BJ (cell line): ENCODE measurements at regions not wholly inside any gene's neighbourhood (a gene's known extent, or its start where the extent isn't known, plus 50 kb on each side); places are given as distances from the start of the nearest gene placed in this dataset.
"Not testable (repeated sequence)": the region's sequence is repeated elsewhere in the genome, so short reads cannot be mapped to it uniquely, and the experiment has no call there.

Source experiments
- CTCF ChIA-PET: fragments of 350-600 bp; formaldehyde crosslinking; extraction: SDS; loops from one replicate; lab custom pipeline; 2021; ENCODE audit warnings: antibody characterized with exemption, inconsistent platforms; lab: Yijun Ruan, JAX
- POLR2A ChIA-PET: fragments of 300-600 bp; sonication (Branson Sonifier 250); formaldehyde crosslinking; extraction: SDS; loops from one replicate; lab custom pipeline; 2021; ENCODE audit warnings: antibody characterized with exemption; lab: Charles Lee
- DNase-seq: peaks from one replicate; pipeline ENCODE4 v3.0.0-alpha.2; 2011; ENCODE audit warnings: low read depth
- H3K27me3 ChIP-seq: 2 replicates; pipeline ENCODE4 v1.6.0; 2011; ENCODE audit warnings: low read length; ENCODE audit not compliant: control insufficient read depth, insufficient read depth
- H3K36me3 ChIP-seq: 2 replicates; pipeline ENCODE4 v1.5.1; 2011; ENCODE audit warnings: low read length; ENCODE audit not compliant: control insufficient read depth, insufficient read depth
- H3K4me3 ChIP-seq: 2 replicates; pipeline ENCODE4 v1.5.1; 2011; ENCODE audit warnings: low read depth, mild to moderate bottlenecking, control low read depth, low read length
- TF ChIP-seq, protein P1 (sequence below): IDR thresholded peaks from 2 replicates; pipeline ENCODE4 v1.5.1; 2011; ENCODE audit warnings: low read depth, mild to moderate bottlenecking, control low read depth, inconsistent platforms, low read length, moderate library complexity; ENCODE audit not compliant: insufficient read depth

DNA sequence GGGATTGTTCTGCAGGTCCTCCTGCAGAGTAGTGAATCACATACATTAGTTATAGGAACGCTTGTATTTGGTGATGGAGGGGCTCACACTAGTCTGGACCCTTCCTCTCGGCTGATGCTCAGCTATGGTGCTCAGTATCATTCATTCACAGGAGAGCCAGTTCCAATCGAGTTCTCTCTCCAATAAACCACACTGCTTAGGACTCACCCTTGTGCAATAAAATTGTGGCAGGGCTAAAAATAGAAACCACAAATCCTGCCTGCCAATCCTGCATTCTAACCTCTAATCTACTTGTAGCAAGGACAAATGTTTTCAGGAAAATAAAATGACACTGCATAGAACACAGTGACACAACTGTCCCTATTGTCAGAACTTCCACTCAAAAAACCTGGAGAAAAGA lies 138.4 kb upstream of the TBL1XR1 start:
- no peaks in the 10 kb centered on the region for H3K27me3 ChIP-seq
- TF ChIP-seq, protein P1, sequence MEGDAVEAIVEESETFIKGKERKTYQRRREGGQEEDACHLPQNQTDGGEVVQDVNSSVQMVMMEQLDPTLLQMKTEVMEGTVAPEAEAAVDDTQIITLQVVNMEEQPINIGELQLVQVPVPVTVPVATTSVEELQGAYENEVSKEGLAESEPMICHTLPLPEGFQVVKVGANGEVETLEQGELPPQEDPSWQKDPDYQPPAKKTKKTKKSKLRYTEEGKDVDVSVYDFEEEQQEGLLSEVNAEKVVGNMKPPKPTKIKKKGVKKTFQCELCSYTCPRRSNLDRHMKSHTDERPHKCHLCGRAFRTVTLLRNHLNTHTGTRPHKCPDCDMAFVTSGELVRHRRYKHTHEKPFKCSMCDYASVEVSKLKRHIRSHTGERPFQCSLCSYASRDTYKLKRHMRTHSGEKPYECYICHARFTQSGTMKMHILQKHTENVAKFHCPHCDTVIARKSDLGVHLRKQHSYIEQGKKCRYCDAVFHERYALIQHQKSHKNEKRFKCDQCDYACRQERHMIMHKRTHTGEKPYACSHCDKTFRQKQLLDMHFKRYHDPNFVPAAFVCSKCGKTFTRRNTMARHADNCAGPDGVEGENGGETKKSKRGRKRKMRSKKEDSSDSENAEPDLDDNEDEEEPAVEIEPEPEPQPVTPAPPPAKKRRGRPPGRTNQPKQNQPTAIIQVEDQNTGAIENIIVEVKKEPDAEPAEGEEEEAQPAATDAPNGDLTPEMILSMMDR = no peak
- DNase-seq = no peak
- H3K36me3 ChIP-seq = no peaks in the 10 kb centered on the region
- no peak overlapping the region for H3K4me3 ChIP-seq
- ChIA-PET CTCF (no interaction called here), POLR2A (no interaction called here)

DNA sequence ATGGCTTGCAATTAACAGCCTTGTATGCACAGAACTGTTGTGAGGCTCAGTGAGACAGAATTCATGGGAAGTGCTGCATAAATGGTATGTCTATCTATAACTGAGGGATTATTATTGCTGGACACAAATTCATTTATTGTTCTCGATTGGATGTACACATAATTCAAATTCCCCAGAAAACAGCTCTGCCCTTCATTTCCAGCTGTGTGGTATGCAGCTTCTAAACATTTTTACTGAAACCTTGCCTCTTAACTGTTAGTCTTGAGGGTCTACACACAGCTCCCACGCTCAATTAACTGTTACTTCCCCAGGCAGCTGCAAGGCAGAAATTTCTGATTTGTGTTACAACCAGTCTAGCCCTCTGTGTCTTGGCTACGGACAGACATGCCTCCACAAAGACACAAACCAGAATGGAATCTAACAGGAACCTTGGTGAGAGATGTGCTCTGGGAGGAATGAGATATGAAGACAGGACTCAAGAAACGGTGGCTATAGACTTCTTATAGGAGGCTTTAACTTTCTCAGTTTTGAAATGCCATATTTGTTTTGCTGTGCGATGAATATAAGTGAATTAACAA lies 139.7 kb upstream of the TBL1XR1 start:
- CTCF ChIA-PET = interaction anchor here (1.2 kb wide), 1 partner anchor 23 kb away, joined by 3 read pairs; no protein-coding TSS in a partner anchor
- DNase-seq = no peak

DNA sequence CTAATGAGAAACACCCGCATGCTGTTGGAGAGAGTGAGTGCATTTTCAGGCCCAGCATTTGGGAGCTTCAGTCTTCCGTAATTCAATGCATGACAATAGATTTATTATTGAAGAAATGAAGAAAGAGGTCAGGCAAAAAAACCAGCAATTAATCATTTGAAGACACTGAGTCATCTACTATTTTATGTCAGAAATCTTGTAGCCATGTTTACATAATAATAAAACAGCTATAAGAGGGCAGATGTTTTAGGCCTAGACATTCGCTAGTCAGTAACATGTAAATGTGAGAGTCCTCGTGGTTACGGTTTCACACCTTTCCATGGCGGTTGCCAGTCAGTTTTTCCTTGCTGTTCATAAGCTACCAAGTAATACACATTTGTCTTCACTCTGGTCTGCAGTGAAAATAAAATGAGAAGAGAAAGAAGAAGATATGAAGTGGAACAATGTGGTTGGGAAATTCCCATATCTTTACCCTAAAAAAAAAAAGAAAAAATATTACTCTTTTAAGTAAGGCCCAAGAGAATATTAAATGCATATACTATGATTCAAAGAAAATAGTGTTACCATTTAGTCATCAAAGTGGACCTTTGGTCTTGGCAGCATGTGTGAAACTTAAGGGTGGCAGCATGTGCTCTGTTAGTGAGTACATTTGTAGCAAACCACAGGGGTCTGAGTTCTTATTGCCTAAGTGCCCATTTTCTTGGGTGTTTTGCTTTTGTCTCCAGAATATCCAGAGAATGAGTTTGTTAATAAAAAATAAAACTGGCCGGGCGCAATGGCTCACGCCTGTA lies 140.5 kb upstream of the TBL1XR1 start:
- H3K4me3 ChIP-seq = no peak overlapping the region
- DNase-seq = no peak
- CTCF ChIA-PET = interaction anchor here (1.2 kb wide), 1 partner anchor 22 kb away, joined by 3 read pairs; no protein-coding TSS in a partner anchor
- no peaks in the 10 kb centered on the region for H3K27me3 ChIP-seq
- TF ChIP-seq, protein P1 = no peak
- POLR2A ChIA-PET = no interaction called here
- no peaks in the 10 kb centered on the region for H3K36me3 ChIP-seq

More for the DNA sequence above, 139.7 kb upstream of the TBL1XR1 start:
- Histone ChIP-seq H3K27me3 (no peaks in the 10 kb centered on the region), H3K36me3 (no peaks in the 10 kb centered on the region), H3K4me3 (no peak overlapping the region)
- POLR2A ChIA-PET = no interaction called here
- TF ChIP-seq, protein P1 = no peak

DNA sequence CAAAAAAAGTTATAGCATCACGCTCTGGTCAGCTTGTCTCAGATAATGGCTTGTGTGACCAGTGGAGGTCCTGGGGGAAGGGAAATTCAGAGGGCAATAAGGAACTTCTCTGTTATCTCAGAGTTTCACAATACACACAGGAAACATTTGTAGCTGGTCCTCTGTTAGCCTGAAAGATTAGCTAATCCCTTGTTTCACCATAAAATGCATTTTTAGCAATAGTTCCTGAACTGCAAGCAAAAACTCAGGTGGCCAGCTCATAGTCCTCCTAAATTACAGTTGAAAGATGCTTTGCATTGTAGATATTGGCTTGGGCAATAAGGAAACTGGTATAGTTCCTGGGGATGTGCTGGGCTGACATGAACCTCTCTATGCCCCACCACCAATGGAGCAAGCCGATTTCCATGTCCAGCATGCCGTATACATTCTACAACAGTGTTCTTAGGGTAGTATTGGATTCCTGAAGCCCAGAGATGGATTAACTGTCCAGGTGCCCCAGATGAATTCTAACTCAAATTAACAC lies 141.5 kb upstream of the TBL1XR1 start:
- ChIA-PET CTCF (no interaction called here), POLR2A (no interaction called here)
- H3K4me3 ChIP-seq = no peak overlapping the region
- DNase-seq = no peak
- TF ChIP-seq, protein P1 = no peak
- no peaks in the 10 kb centered on the region for H3K36me3 ChIP-seq
- no peaks in the 10 kb centered on the region for H3K27me3 ChIP-seq

DNA sequence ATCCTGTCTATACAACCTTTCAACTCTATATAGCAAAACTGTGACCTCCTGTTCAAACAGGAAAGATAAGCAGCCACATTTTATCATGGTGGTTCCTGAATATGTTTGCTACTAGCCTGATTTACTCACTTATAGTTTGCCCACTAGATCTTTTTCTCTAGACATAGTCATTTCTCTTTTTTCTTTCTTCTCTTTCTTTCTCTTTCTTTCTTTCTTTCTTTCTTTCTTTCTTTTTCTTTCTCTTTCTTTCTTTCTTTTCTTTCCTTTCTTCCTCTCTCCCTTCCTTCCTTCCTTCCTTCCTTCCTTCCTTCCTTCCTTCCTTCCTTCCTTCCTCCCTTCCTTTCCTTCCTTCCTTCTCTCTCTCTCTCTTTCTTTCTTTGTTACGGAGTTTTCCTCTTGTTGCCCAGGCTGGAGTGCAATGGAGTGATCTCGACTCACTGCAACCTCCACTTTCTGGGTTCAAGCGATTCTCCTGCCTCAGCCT lies 142.0 kb upstream of the TBL1XR1 start:
- H3K4me3 ChIP-seq, DNase-seq, POLR2A ChIA-PET, CTCF ChIA-PET, H3K36me3 ChIP-seq, H3K27me3 ChIP-seq: not testable (repeated sequence)
